ENCODE measurements at regions not wholly inside any gene's neighbourhood (a gene's known extent, or its start where the extent isn't known, plus 50 kb on each side); places are given as distances from the start of the nearest gene placed in this dataset.

DNA sequence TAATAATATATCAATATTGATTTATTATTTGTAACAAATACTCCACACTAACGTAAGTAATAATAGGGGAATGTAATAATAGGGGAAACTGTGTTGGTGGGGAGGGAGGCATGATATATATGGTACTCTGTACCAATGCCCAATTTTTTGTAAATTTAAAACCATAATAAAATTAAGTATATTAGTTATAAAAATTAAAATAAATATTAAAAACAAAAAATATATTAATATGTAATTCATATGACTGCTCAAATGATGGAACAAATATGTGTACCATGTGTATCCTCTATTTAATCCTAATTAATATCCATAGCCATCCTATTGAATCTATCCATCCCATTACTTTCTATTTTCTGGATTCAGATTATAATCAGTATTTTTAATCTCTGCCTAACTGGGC lies 578.0 kb downstream of the KCNA4 start:
- TF ChIP-seq CTCF (IDR thresholded peaks at IDR 0.05) (no peak), EZH2 (IDR thresholded peaks at IDR 0.05; ENCODE audit: borderline replicate concordance, insufficient read depth, low read depth, low read length, poor library complexity, severe bottlenecking) (no peak)

Data from B cell (primary cell).